ENCODE measurements at regions not wholly inside any gene's neighbourhood (a gene's known extent, or its start where the extent isn't known, plus 50 kb on each side); places are given as distances from the start of the nearest gene placed in this dataset.

GRCh38 chr3:127396473-127396872 lies 108.6 kb upstream of the PRR20G start:
- H2AK9ac ChIP-seq (replicated peaks; ENCODE audit: low read depth, low read length, poor library complexity): no peak overlapping the region
- H3K79me1 ChIP-seq (ENCODE audit: low read depth in 1 of 2, low read length in 2 of 2): no peaks in the 10 kb centered on the region
- no peak overlapping the region for H3K4me3 ChIP-seq (ENCODE audit: insufficient read depth, low read depth, low read length)
- H3K9ac ChIP-seq (ENCODE audit: low read depth, low read length): no peak overlapping the region
- no peaks in the 10 kb centered on the region for H3K36me3 ChIP-seq (ENCODE audit: control insufficient read depth, insufficient read depth, low read length)
- no peak overlapping the region for H2BK5ac ChIP-seq (ENCODE audit: low read depth, low read length, poor library complexity, severe bottlenecking)
- BruUV-seq (replicated peaks): no TSS peak
- H3K9me1 ChIP-seq (ENCODE audit: insufficient read depth, low read length): no peaks in the 10 kb centered on the region
- intact Hi-C loops (cut with micrococcal nuclease) (no loop called here), in situ Hi-C loops (cut with MboI; ENCODE audit: low sequenced_read_pairs) (no loop called here), dilution Hi-C loops (cut with HindIII; ENCODE audit: low sequenced_read_pairs, unreplicated experiment) (no loop called here)
- H4K5ac ChIP-seq (ENCODE audit: low read depth, low read length): no peak overlapping the region
- H3K18ac ChIP-seq (ENCODE audit: low read depth, low read length): no peak overlapping the region
- ChIA-PET POLR2A (ENCODE audit: unreplicated experiment) (no interaction called here), CTCF (no interaction called here)
- no peak overlapping the region for H2BK15ac ChIP-seq (ENCODE audit: low read depth, low read length)
- H3K23ac ChIP-seq (ENCODE audit: low read depth, low read length): no peak overlapping the region
- no peak overlapping the region for H4K91ac ChIP-seq (ENCODE audit: insufficient read depth, low read depth, low read length)
- no peak overlapping the region for H2AFZ ChIP-seq (replicated peaks; ENCODE audit: low read length, poor library complexity)
- peaks cover 18% of the 10 kb centered on the region for H3K27me3 ChIP-seq (ENCODE audit: control insufficient read depth, insufficient read depth, low read length)
- no peak overlapping the region for H3K27ac ChIP-seq (ENCODE audit: insufficient read depth, low read length)
- no peak overlapping the region for H3K14ac ChIP-seq (replicated peaks; ENCODE audit: low read depth, low read length)
- no peaks in the 10 kb centered on the region for H4K20me1 ChIP-seq (ENCODE audit: insufficient read depth, low read length)
- no peak overlapping the region for H3K4ac ChIP-seq (ENCODE audit: low read depth, low read length)
- no peak overlapping the region for H4K8ac ChIP-seq (ENCODE audit: low read depth in 2 of 2, low read length in 2 of 2)
- no peak overlapping the region for H2BK20ac ChIP-seq (ENCODE audit: low read depth, low read length)
- H3K4me1 ChIP-seq (ENCODE audit: control insufficient read depth, insufficient read depth, low read length): no peaks in the 10 kb centered on the region
- H3K4me2 ChIP-seq (ENCODE audit: low read depth, low read length): no peak overlapping the region
- H3K9me3 ChIP-seq (ENCODE audit: control insufficient read depth, insufficient read depth, low read length): no peaks in the 10 kb centered on the region
- no peak overlapping the region for H2AK5ac ChIP-seq (ENCODE audit: low read depth, low read length)
- TF ChIP-seq USF2 (IDR thresholded peaks at IDR 0.05; ENCODE audit: low read depth, low read length) (no peak), SMC3 (IDR thresholded peaks at IDR 0.05; ENCODE audit: low read depth, low read length) (no peak), RFX5 (IDR thresholded peaks at IDR 0.05; ENCODE audit: low read depth, low read length) (no peak), MXI1 (IDR thresholded peaks at IDR 0.05; ENCODE audit: borderline replicate concordance, low read depth, low read length) (no peak), ELK1 (IDR thresholded peaks at IDR 0.05; ENCODE audit: borderline replicate concordance, low read depth, low read length) (no peak), MAZ (IDR thresholded peaks at IDR 0.05; ENCODE audit: borderline replicate concordance, low read depth, low read length) (no peak), RCOR1 (IDR thresholded peaks at IDR 0.05; ENCODE audit: insufficient replicate concordance, low read length) (no peak), CHD1 (IDR thresholded peaks at IDR 0.05; ENCODE audit: low read depth, low read length) (no peak), MAFK (IDR thresholded peaks at IDR 0.05; ENCODE audit: low read depth, low read length) (no peak), NFE2L2 (IDR thresholded peaks at IDR 0.05; ENCODE audit: low read depth, low read length) (no peak), BHLHE40 (IDR thresholded peaks at IDR 0.05; ENCODE audit: low read depth, low read length) (no peak), CTCF (conservative IDR thresholded peaks at IDR 0.05; ENCODE audit: low read depth, low read length) (no peak), FOS (IDR thresholded peaks at IDR 0.05; ENCODE audit: low read depth, low read length) (no peak), RAD21 (IDR thresholded peaks at IDR 0.05; ENCODE audit: low read length) (no peak), CEBPB (IDR thresholded peaks at IDR 0.05; ENCODE audit: low read depth, low read length) (no peak), POLR2A (IDR thresholded peaks at IDR 0.05; ENCODE audit: low read depth, low read length) (no peak)
- no peak overlapping the region for H2BK120ac ChIP-seq (ENCODE audit: low read depth, low read length)
- ATAC-seq (ENCODE audit: low read depth) (no peak), DNase-seq (no peak)
- no CpG with 5 or more reads among the region's 8 CpGs for WGBS, 2 experiments (ENCODE audit: extremely low coverage in 2 of 2, insufficient read length in 1 of 2)
- no peak overlapping the region for H3K56ac ChIP-seq (ENCODE audit: extremely low read depth, insufficient read depth, low read length)

Data from IMR-90 (cell line).